GM13977 (cell line): ENCODE measurements at regions not wholly inside any gene's neighbourhood (a gene's known extent, or its start where the extent isn't known, plus 50 kb on each side); places are given as distances from the start of the nearest gene placed in this dataset.
"Not testable (repeated sequence)": the region's sequence is repeated elsewhere in the genome, so short reads cannot be mapped to it uniquely, and the experiment has no call there.

Experiments used
- DNase-seq: peaks from one replicate; pipeline ENCODE4 v3.0.0; 2012; ENCODE audit warnings: low spot score
- in situ Hi-C: fragments of 300-500 bp; cut with MboI; formaldehyde crosslinking; loops from one replicate; pipeline ENCODE4 v1.12.0; 2022; ENCODE audit warnings: low sequenced_read_pairs, low pct_unique_long_range_greater_than_20kb, mixed read lengths, inconsistent platforms; ENCODE audit not compliant: unreplicated experiment
- TF ChIP-seq, protein P1 (sequence below): IDR thresholded peaks from 2 replicates; pipeline ENCODE4 v1.5.1; 2012; ENCODE audit warnings: mild to moderate bottlenecking, control low read depth; ENCODE audit not compliant: insufficient read depth; ENCODE audit errors: extremely low read depth, missing control alignments

DNA sequence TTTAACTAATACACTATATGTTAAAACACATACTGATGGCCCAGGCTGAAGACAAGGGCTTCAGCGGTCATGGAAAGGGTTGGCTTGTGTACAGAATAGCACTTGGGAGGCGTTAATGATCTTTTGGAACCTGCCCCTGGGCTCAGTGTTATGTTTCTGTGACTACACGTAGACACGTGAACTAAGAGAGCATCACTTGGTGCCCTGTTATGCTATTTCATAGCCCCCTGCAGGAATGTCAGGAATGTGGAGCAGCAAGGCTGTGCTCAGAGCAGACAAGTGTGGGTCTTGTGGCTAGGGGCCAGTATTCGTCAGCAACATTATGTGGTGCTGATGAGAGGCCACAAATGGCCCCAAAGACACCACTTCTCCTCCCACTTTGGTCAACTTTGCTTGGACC lies 132.4 kb downstream of the MAP3K21 start:
- TF ChIP-seq, protein P1, sequence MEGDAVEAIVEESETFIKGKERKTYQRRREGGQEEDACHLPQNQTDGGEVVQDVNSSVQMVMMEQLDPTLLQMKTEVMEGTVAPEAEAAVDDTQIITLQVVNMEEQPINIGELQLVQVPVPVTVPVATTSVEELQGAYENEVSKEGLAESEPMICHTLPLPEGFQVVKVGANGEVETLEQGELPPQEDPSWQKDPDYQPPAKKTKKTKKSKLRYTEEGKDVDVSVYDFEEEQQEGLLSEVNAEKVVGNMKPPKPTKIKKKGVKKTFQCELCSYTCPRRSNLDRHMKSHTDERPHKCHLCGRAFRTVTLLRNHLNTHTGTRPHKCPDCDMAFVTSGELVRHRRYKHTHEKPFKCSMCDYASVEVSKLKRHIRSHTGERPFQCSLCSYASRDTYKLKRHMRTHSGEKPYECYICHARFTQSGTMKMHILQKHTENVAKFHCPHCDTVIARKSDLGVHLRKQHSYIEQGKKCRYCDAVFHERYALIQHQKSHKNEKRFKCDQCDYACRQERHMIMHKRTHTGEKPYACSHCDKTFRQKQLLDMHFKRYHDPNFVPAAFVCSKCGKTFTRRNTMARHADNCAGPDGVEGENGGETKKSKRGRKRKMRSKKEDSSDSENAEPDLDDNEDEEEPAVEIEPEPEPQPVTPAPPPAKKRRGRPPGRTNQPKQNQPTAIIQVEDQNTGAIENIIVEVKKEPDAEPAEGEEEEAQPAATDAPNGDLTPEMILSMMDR, result no peak
- DNase-seq, result no peak
- in situ Hi-C loops, result no loop called here

DNA sequence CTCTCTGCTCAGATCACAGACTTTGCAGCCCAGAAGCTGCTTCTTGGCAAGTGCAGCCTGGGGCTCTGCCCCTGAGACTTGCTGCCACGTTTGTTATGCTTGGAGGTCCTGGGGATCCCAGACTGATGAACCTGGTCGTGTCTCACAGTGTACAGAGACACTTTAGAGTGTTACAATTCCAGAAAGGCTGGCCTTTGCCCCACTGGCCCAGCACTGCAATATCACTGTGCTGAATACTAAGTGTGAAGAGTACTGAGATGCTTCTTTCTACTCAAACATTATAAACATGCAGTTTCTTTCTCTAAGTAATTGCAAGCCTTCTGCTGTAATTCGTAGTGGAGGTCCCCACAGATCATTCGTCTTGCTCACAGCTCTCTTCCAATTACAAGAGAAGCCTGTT lies 133.2 kb downstream of the MAP3K21 start:
- no peak for DNase-seq
- TF ChIP-seq, protein P1, result no peak
- in situ Hi-C loops, result no loop called here

DNA sequence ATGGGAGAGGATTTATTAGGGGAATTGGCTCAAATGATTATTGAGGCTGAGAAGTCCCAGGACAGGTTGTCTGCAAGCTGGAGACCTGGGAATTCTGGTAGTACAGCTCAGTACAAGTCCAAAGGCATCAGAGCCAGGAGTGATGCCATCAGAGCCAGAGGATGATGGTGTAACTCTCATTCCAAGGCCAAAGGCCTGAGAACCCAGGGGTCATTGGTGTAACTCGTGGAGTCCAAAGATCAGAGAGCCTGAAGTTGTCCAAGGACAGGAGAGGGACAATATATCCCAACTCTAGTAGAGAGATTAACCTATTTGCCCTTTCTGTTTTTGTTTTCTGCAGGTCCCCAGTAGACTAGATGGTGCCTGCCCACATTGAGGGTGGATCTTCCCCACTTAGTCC lies 134.3 kb downstream of the MAP3K21 start:
- in situ Hi-C loops, result no loop called here
- TF ChIP-seq, protein P1, result no peak

DNA sequence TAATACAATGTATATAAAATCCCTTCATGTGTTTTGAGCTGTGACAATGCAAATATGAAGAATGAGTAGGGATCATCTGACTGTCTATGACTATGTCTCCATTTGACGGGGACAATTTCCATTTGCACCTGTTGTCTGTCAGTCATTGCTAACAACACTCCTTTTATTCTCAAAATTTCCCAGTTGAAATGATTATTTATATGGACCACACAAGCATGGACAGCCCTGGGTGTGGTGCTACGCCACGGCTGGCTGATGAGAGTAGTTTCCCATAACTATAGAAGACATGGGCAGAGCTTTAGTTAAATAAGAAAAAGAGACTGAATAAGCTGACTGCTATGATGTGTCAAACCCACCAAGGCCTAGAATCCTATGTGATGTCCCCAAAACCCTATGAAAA lies 135.8 kb downstream of the MAP3K21 start:
- TF ChIP-seq, protein P1, result no peak
- in situ Hi-C loops, result no loop called here
- no peak for DNase-seq

More for the DNA sequence above, 134.3 kb downstream of the MAP3K21 start:
- no peak for DNase-seq

DNA sequence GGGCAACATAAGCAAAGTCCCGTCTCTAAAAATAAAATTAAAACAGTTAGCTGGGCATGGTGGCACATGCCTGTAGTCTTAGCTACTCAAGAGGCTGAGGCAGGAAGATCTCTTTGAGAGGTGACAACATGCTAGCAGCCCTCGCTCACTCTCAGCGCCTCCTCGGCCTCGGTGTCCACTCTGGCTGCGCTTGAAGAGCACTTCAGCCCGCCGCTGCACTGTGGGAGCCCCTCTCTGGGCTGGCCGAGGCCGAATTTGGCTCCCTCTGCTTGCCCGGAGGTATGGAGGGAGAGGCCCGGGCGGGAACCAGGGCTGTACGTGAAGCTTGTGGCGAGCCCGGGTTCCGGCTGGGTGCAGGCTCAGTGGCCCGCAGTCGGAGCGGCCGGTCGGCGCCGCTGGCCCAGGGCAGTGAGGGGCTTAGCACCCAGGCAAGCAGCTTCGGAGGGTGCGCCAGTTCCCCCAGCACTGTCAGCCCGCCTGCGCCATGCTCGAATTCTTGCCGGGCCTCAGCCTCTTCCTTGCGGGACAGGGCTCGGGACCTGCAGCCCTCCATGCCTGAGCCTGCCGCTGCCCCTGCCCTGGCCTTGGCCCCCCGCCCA lies 138.3 kb downstream of the MAP3K21 start:
- TF ChIP-seq, protein P1, result no peak
- in situ Hi-C loops, result no loop called here
- no peak for DNase-seq

DNA sequence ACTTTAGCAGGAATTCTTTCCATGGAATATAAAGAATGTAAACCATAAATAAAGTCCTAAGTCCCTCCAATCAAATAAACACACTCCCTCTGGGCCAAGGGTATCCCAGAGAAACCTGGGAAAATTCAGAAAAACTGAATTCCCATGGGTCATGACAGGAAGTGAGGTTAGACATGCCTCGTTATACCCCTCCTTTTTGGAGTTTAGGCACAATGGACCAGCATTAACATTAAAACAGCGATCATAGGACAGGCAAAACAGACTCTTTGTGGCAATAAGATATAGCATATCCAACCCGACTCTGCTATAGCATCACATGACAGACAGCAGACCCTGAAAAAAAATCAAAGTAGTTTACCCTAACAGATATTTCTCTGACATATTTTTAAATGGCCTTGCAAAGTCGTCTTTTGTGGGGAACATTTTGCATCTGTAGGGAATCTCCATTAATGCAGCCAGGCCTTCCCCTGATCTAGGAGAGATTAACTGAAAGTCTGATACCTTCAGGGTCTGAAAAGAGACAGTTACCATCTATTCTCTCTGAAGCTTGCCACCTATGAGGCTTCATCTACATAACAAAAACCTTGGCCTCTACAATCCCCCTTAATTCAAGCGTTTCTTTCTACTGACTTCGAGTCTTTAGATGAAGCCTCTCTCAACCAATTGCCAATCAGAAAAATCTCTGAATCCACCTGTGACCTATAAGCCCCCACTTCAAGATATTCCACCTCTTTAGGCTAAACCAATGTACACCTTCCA lies 143.0 kb upstream of the KCNK1 start:
- in situ Hi-C loops, result no loop called here
- TF ChIP-seq, protein P1, result no peak
- no peak for DNase-seq

DNA sequence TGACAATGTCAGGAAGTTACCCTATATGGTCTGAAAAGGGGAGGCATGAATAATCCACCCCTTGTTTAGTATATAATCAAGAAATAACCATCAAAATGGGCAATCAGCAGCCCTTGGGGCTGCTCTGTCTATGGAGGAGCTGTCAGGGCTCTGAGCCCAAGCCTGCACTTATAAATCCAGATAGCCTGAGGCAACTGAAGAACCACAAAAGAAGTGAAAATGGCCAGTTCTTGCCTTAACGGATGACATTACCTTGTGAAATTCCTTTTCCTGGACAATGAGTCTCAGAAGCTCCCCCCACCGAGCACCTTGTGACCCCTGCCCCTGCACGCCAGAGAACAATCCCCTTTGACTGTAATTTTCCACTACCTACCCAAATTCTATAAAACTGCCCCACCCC lies 142.1 kb upstream of the KCNK1 start:
- DNase-seq, in situ Hi-C loops: not testable (repeated sequence)

DNA sequence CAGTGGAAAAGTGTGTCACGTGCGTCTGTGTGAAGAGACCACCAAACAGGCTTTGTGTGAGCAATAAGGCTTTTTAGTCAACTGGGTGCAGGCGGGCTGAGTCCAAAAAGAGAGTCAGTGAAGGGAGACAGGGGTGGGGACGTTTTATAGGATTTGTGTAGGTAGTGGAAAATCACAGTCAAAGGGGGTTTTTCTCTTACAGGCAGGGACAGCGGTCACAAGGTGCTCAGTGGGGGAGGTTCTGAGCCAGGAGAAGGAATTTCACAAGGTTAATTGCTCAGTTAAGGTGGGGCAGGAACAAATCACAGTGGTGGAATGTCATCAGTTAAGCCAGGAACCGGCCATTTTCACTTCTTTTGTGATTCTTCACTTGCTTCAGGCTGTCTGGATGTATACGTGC lies 141.1 kb upstream of the KCNK1 start:
- in situ Hi-C loops, DNase-seq: not testable (repeated sequence)
